Common myeloid progenitor, CD34-positive (primary cell): ENCODE measurements at regions not wholly inside any gene's neighbourhood (a gene's known extent, or its start where the extent isn't known, plus 50 kb on each side); places are given as distances from the start of the nearest gene placed in this dataset.
A peak's percentile ranks its signal among the peaks of the same experiment; 100 is the strongest.

Experiments used
- CTCF ChIA-PET: fragments of 350-600 bp; sonication (Branson Sonifier 250); formaldehyde crosslinking; loops from one replicate; lab custom pipeline; 2021; ENCODE audit warnings: antibody characterized with exemption; lab: Charles Lee
- POLR2A ChIA-PET: fragments of 350-600 bp; sonication (Branson Sonifier 250); formaldehyde crosslinking; loops from one replicate; lab custom pipeline; 2021; ENCODE audit warnings: antibody characterized with exemption; lab: Charles Lee
- DNase-seq, 3 donors: peaks; one replicate each; pipeline versions ENCODE4 v3.0.0 to v3.0.0-alpha.2; 2013
- H3K27ac ChIP-seq, 2 experiments: 1 replicate in 1 of 2; 2 replicates in 1 of 2; pipeline ENCODE4 v1.7.0; 2013; ENCODE audit warnings: inconsistent platforms in 2 of 2, low read length in 2 of 2, mild to moderate bottlenecking in 2 of 2, low read depth in 1 of 2, moderate library complexity in 1 of 2; ENCODE audit not compliant: severe bottlenecking in 2 of 2, insufficient read depth in 1 of 2, poor library complexity in 1 of 2
- H3K27me3 ChIP-seq, 5 experiments: replicated peaks in 2 of 5; 1 replicate in 3 of 5; 2 replicates in 2 of 5; pipeline versions ENCODE4 v1.6.1 to v1.7.0; 2013; ENCODE audit warnings: low read length in 4 of 5, mild to moderate bottlenecking in 2 of 5, moderate library complexity in 2 of 5, inconsistent platforms in 1 of 5; ENCODE audit not compliant: insufficient read depth in 5 of 5, control insufficient read depth in 4 of 5
- H3K36me3 ChIP-seq, 4 experiments: 1 replicate in 2 of 4; 2 replicates in 2 of 4; pipeline versions ENCODE4 v1.6.1 to v1.7.0; 2013; ENCODE audit warnings: low read length in 3 of 4, control low read depth in 1 of 4, mild to moderate bottlenecking in 1 of 4; ENCODE audit not compliant: control insufficient read depth in 4 of 4, insufficient read depth in 4 of 4
- H3K4me1 ChIP-seq, 4 experiments: 1 replicate in 3 of 4; 2 replicates in 1 of 4; pipeline versions ENCODE4 v1.6.1 to v1.7.1; 2013; ENCODE audit warnings: low read length in 3 of 4, mild to moderate bottlenecking in 3 of 4, control low read depth in 1 of 4, inconsistent platforms in 1 of 4, moderate library complexity in 1 of 4; ENCODE audit not compliant: control insufficient read depth in 4 of 4, insufficient read depth in 4 of 4; ENCODE audit errors: control extremely low read depth in 1 of 4
- H3K4me3 ChIP-seq, 7 experiments: 1 replicate in 4 of 7; 2 replicates in 3 of 7; pipeline versions ENCODE4 v1.5.1 to v1.7.0; 2013; ENCODE audit warnings: mild to moderate bottlenecking in 7 of 7, low read length in 6 of 7, moderate library complexity in 6 of 7, inconsistent platforms in 2 of 7, low read depth in 2 of 7, control low read depth in 1 of 7; ENCODE audit not compliant: insufficient read depth in 4 of 7, control insufficient read depth in 1 of 7; ENCODE audit errors: extremely low read depth in 1 of 7
- H3K9me3 ChIP-seq, 5 experiments: 1 replicate in 4 of 5; 2 replicates in 1 of 5; pipeline versions ENCODE4 v1.6.1 to v1.7.1; 2013; ENCODE audit warnings: low read length in 4 of 5, mild to moderate bottlenecking in 2 of 5, inconsistent platforms in 1 of 5, low read depth in 1 of 5, moderate library complexity in 1 of 5; ENCODE audit not compliant: control insufficient read depth in 4 of 5, insufficient read depth in 2 of 5; ENCODE audit errors: control extremely low read depth in 1 of 5
- WGBS: methylation state at CpG from one replicate; pipeline ENCODE4 v1.1.5; 2013; ENCODE audit not compliant: insufficient coverage; 5-methylcytosine and 5-hydroxymethylcytosine counted together

DNA sequence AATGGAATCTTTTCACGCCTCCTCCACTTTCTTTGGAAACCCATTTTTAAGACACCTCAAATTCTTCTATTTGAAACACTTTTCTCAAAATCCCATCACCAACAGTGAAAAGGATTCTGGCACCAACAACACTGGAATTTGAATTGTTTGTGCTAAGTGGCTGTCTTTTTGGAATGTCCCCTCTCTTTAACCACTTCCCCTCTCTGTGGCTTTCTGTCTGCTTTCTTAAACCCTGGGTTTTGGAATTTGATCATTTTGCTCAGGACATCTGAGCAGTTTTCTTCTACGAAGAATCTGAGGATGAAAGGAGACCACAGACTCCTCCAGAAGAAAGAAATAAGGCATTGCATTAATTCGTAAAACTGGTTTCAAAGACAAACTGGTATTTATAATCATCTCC lies 89.0 kb downstream of the MXRA5 start:
- H3K9me3 ChIP-seq = no peaks in the 10 kb centered on the region
- DNase-seq = no peak
- 73% methylated on average over 2 of the region's 3 CpGs for WGBS
- no peak overlapping the region for H3K4me3 ChIP-seq
- ChIA-PET POLR2A (no interaction called here), CTCF (no interaction called here)
- H3K4me1 ChIP-seq = no peaks in the 10 kb centered on the region
- H3K27me3 ChIP-seq = no peaks in the 10 kb centered on the region
- H3K27ac ChIP-seq = no peak overlapping the region
- H3K36me3 ChIP-seq = no peaks in the 10 kb centered on the region

- no peak for DNase-seq
- ChIA-PET CTCF (no interaction called here), POLR2A (no interaction called here)
- no peaks in the 10 kb centered on the region for H3K9me3 ChIP-seq
- H3K27ac ChIP-seq = no peak overlapping the region
- 96% methylated on average over 3 of the region's 3 CpGs for WGBS
- no peaks in the 10 kb centered on the region for H3K27me3 ChIP-seq
- no peak overlapping the region for H3K4me3 ChIP-seq
- no peaks in the 10 kb centered on the region for H3K4me1 ChIP-seq
- no peaks in the 10 kb centered on the region for H3K36me3 ChIP-seq
Observed at GRCh38 chrX:3256868-3257267, 89.6 kb downstream of the MXRA5 start.

- no peak for DNase-seq
- Histone ChIP-seq H3K36me3 (no peaks in the 10 kb centered on the region), H3K27ac (no peak overlapping the region), H3K4me3 (no peak overlapping the region), H3K9me3 (no peaks in the 10 kb centered on the region), H3K27me3 (no peaks in the 10 kb centered on the region), H3K4me1 (no peaks in the 10 kb centered on the region)
- WGBS = 90% methylated on average over 2 of the region's 3 CpGs
- CTCF ChIA-PET = no interaction called here
- POLR2A ChIA-PET = no interaction called here
Observed at GRCh38 chrX:3252744-3253143, 93.7 kb downstream of the MXRA5 start.

- Histone ChIP-seq H3K4me1 (no peaks in the 10 kb centered on the region), H3K4me3 (no peak overlapping the region), H3K27me3 (no peaks in the 10 kb centered on the region), H3K9me3 (no peaks in the 10 kb centered on the region), H3K27ac (no peak overlapping the region), H3K36me3 (no peaks in the 10 kb centered on the region)
- ChIA-PET CTCF (no interaction called here), POLR2A (no interaction called here)
- DNase-seq = no peak
- 86% methylated on average over 1 of the region's 2 CpGs for WGBS
Observed at GRCh38 chrX:3250966-3251365, 95.5 kb downstream of the MXRA5 start.

DNA sequence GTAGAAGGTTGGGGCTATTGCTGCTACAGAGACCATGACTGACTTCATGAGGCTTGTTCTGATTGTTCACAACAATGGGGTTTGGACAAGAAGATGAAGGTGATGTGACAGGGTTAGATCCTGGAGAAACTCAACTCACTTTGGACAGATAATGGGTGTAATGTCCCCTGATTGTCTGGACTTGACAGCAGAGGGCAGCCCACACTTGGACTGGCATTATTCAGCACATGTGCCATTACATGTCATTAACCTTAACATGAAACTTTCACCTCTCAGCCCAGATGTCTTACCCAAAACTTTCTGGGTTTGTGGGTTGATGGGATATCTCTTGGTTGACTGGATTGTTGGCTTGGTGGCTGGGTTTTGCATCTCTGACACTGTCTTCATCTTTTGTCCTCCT lies 101.5 kb downstream of the MXRA5 start:
- H3K36me3 ChIP-seq = no peaks in the 10 kb centered on the region
- peak in 2 of 3 donors; percentile 4 to 7 for DNase-seq
- no peak overlapping the region for H3K4me3 ChIP-seq
- H3K9me3 ChIP-seq = no peaks in the 10 kb centered on the region
- H3K27ac ChIP-seq = no peak overlapping the region
- no peaks in the 10 kb centered on the region for H3K27me3 ChIP-seq
- ChIA-PET POLR2A (no interaction called here), CTCF (no interaction called here)
- H3K4me1 ChIP-seq = no peaks in the 10 kb centered on the region

DNA sequence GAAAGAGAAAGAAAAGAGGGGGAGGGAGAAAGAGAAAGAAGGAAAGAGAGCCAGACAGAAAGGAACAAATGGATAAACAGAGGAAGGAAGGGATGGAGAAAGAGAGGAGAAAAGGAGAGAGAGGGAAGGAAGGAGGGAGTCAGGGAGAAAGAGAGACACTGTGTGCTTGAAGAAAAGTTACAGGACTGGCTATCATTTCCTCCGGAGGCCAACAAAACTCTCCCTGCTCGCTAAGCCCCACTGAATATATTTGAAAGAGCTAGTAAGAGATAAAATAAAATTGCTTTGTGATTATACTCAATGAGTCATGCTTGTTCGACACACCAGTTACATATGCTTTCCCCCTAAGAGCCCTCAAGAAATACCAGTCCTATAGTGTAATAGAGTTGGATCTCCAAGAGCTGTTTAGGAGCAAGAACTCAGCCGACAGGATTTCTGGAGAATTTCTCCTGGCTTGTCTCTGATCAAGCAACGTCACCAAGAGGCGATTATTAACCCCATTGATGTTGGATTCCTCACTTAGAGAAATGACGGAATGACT lies 102.2 kb downstream of the MXRA5 start:
- 83% methylated on average over 3 of the region's 7 CpGs for WGBS
- CTCF ChIA-PET = no interaction called here
- no peak overlapping the region for H3K4me3 ChIP-seq
- H3K27ac ChIP-seq = no peak overlapping the region
- no peaks in the 10 kb centered on the region for H3K9me3 ChIP-seq
- POLR2A ChIA-PET = no interaction called here
- DNase-seq = no peak
- H3K27me3 ChIP-seq = no peaks in the 10 kb centered on the region
- no peaks in the 10 kb centered on the region for H3K4me1 ChIP-seq
- H3K36me3 ChIP-seq = no peaks in the 10 kb centered on the region

GRCh38 chrX:3232262-3232923 lies 114.1 kb downstream of the MXRA5 start:
- DNase-seq = no peak
- Histone ChIP-seq H3K27me3 (no peaks in the 10 kb centered on the region), H3K9me3 (no peaks in the 10 kb centered on the region), H3K4me3 (no peak overlapping the region), H3K27ac (no peak overlapping the region), H3K36me3 (no peaks in the 10 kb centered on the region), H3K4me1 (no peaks in the 10 kb centered on the region)
- no CpG with 5 or more reads among the region's 4 CpGs for WGBS
- CTCF ChIA-PET = no interaction called here
- POLR2A ChIA-PET = no interaction called here
